Ovary (tissue), 3 donors: ENCODE measurements at regions not wholly inside any gene's neighbourhood (a gene's known extent, or its start where the extent isn't known, plus 50 kb on each side); places are given as distances from the start of the nearest gene placed in this dataset.

Source experiments
- CTCF ChIP-seq, 3 donors: fragments of 450-650 bp in 2 of 3; fragments of 200-600 bp in 1 of 3; IDR thresholded peaks; one replicate each; pipeline versions ENCODE4 v1.5.1 to v1.8.0; 2016 to 2022; ENCODE audit warnings: antibody characterized with exemption in 3 of 3, mild to moderate bottlenecking in 1 of 3
- POLR2A ChIP-seq: fragments of 450-650 bp; IDR thresholded peaks from one replicate; pipeline ENCODE4 v1.6.1; 2017; ENCODE audit warnings: antibody characterized with exemption, mild to moderate bottlenecking, moderate library complexity
- donor health status: DM: no; HTN: no; CAD: no.

GRCh38 chr6:147944122-147944521, 398.5 kb upstream of the SASH1 start:
- TF ChIP-seq POLR2A (no peak), CTCF (IDR thresholded peaks at IDR 0.05) (no peak)
